ENCODE measurements at regions not wholly inside any gene's neighbourhood (a gene's known extent, or its start where the extent isn't known, plus 50 kb on each side); places are given as distances from the start of the nearest gene placed in this dataset.

- no peak for TF ChIP-seq ZNF384 (IDR thresholded peaks at IDR 0.05)
- TF ChIP-seq L3MBTL2 (conservative IDR thresholded peaks at IDR 0.05), result no peak
- no peak for TF ChIP-seq PKNOX1 (IDR thresholded peaks at IDR 0.05)
- no peak for TF ChIP-seq HDGF (IDR thresholded peaks at IDR 0.05; ENCODE audit: borderline replicate concordance)
- TF ChIP-seq SP1 (IDR thresholded peaks at IDR 0.05), result no peak
- no peak for TF ChIP-seq ARNT (IDR thresholded peaks at IDR 0.05)
- ChIA-PET POLR2A (no interaction called here), CTCF (no interaction called here)
- DNase-seq (ENCODE audit: extremely low spot score), result no peak
Observed at GRCh38 chr10:85147346-85148250, 819.2 kb downstream of the CCSER2 start.

- no peak for TF ChIP-seq BHLHE40 (IDR thresholded peaks at IDR 0.05; ENCODE audit: borderline replicate concordance)
- no peak for TF ChIP-seq ELF4 (IDR thresholded peaks at IDR 0.05)
- TF ChIP-seq CTBP1 (IDR thresholded peaks at IDR 0.05; ENCODE audit: borderline replicate concordance), result no peak
- TF ChIP-seq TARDBP (IDR thresholded peaks at IDR 0.05), result no peak
- POLR2A ChIA-PET, result no interaction called here
- CTCF ChIA-PET, result no interaction called here
- DNase-seq (ENCODE audit: extremely low spot score), result no peak
Observed at GRCh38 chr10:85148693-85149640, 820.6 kb downstream of the CCSER2 start.

GRCh38 chr10:85149766-85150165 lies 821.4 kb downstream of the CCSER2 start:
- DNase-seq (ENCODE audit: extremely low spot score), result no peak
- TF ChIP-seq HDGF (IDR thresholded peaks at IDR 0.05; ENCODE audit: borderline replicate concordance), result no peak
- no peak for TF ChIP-seq FOXK2 (IDR thresholded peaks at IDR 0.05)
- TF ChIP-seq ELF4 (IDR thresholded peaks at IDR 0.05), result no peak
- TF ChIP-seq FOXM1 (IDR thresholded peaks at IDR 0.05; ENCODE audit: borderline replicate concordance), result no peak
- TF ChIP-seq SUZ12 (IDR thresholded peaks at IDR 0.05), result no peak
- TF ChIP-seq FOXA1 (IDR thresholded peaks at IDR 0.05), result no peak
- no peak for TF ChIP-seq ARNT (IDR thresholded peaks at IDR 0.05)
- no peak for TF ChIP-seq LEF1 (IDR thresholded peaks at IDR 0.05; ENCODE audit: borderline replicate concordance)
- no peak for TF ChIP-seq L3MBTL2 (conservative IDR thresholded peaks at IDR 0.05)
- TF ChIP-seq BHLHE40 (IDR thresholded peaks at IDR 0.05; ENCODE audit: borderline replicate concordance), result no peak
- TF ChIP-seq ZNF384 (IDR thresholded peaks at IDR 0.05), result no peak
- CTCF ChIA-PET, result no interaction called here
- POLR2A ChIA-PET, result no interaction called here

- CTCF ChIA-PET, result no interaction called here
Observed at GRCh38 chr10:85151506-85151905, 823.1 kb downstream of the CCSER2 start.

GRCh38 chr10:85152496-85152895 lies 824.1 kb downstream of the CCSER2 start:
- ChIA-PET POLR2A (no interaction called here), CTCF (no interaction called here)
- no peak for DNase-seq (ENCODE audit: extremely low spot score)
- no peak for TF ChIP-seq FOXK2 (IDR thresholded peaks at IDR 0.05)
- no peak for TF ChIP-seq ARNT (IDR thresholded peaks at IDR 0.05)
- no peak for TF ChIP-seq NFRKB (IDR thresholded peaks at IDR 0.05)
- TF ChIP-seq BHLHE40 (IDR thresholded peaks at IDR 0.05; ENCODE audit: borderline replicate concordance), result no peak
- TF ChIP-seq PKNOX1 (IDR thresholded peaks at IDR 0.05), result no peak
- no peak for TF ChIP-seq ELF4 (IDR thresholded peaks at IDR 0.05)
- TF ChIP-seq CTBP1 (IDR thresholded peaks at IDR 0.05; ENCODE audit: borderline replicate concordance), result no peak
- no peak for TF ChIP-seq LEF1 (IDR thresholded peaks at IDR 0.05; ENCODE audit: borderline replicate concordance)
- no peak for TF ChIP-seq FOXM1 (IDR thresholded peaks at IDR 0.05; ENCODE audit: borderline replicate concordance)
- no peak for TF ChIP-seq HDGF (IDR thresholded peaks at IDR 0.05; ENCODE audit: borderline replicate concordance)
- TF ChIP-seq TARDBP (IDR thresholded peaks at IDR 0.05), result no peak
- TF ChIP-seq L3MBTL2 (conservative IDR thresholded peaks at IDR 0.05), result no peak
- TF ChIP-seq SUZ12 (IDR thresholded peaks at IDR 0.05), result no peak
- TF ChIP-seq ZNF384 (IDR thresholded peaks at IDR 0.05), result no peak
- no peak for TF ChIP-seq FOXA1 (IDR thresholded peaks at IDR 0.05)
- TF ChIP-seq SP1 (IDR thresholded peaks at IDR 0.05), result no peak

More at GRCh38 chr10:85151506-85151905, 823.1 kb downstream of the CCSER2 start:
- no peak for DNase-seq (ENCODE audit: extremely low spot score)
- no peak for TF ChIP-seq L3MBTL2 (conservative IDR thresholded peaks at IDR 0.05)
- POLR2A ChIA-PET, result no interaction called here

- DNase-seq (ENCODE audit: extremely low spot score), result no peak
- ChIA-PET CTCF (no interaction called here), POLR2A (no interaction called here)
- no peak for TF ChIP-seq FOXK2 (IDR thresholded peaks at IDR 0.05)
- TF ChIP-seq LEF1 (IDR thresholded peaks at IDR 0.05; ENCODE audit: borderline replicate concordance), result no peak
- no peak for TF ChIP-seq NFRKB (IDR thresholded peaks at IDR 0.05)
- TF ChIP-seq ZNF384 (IDR thresholded peaks at IDR 0.05), result no peak
- no peak for TF ChIP-seq ARNT (IDR thresholded peaks at IDR 0.05)
- TF ChIP-seq SP1 (IDR thresholded peaks at IDR 0.05), result no peak
- TF ChIP-seq SUZ12 (IDR thresholded peaks at IDR 0.05), result no peak
- no peak for TF ChIP-seq HDGF (IDR thresholded peaks at IDR 0.05; ENCODE audit: borderline replicate concordance)
- TF ChIP-seq CTBP1 (IDR thresholded peaks at IDR 0.05; ENCODE audit: borderline replicate concordance), result no peak
- TF ChIP-seq PKNOX1 (IDR thresholded peaks at IDR 0.05), result no peak
- TF ChIP-seq BHLHE40 (IDR thresholded peaks at IDR 0.05; ENCODE audit: borderline replicate concordance), result no peak
- no peak for TF ChIP-seq L3MBTL2 (conservative IDR thresholded peaks at IDR 0.05)
- TF ChIP-seq FOXA1 (IDR thresholded peaks at IDR 0.05), result no peak
- no peak for TF ChIP-seq FOXM1 (IDR thresholded peaks at IDR 0.05; ENCODE audit: borderline replicate concordance)
- no peak for TF ChIP-seq TARDBP (IDR thresholded peaks at IDR 0.05)
- no peak for TF ChIP-seq ELF4 (IDR thresholded peaks at IDR 0.05)
Observed at GRCh38 chr10:85152911-85153310, 824.5 kb downstream of the CCSER2 start.

Measured in HEK293T (cell line).